ENCODE measurements at regions not wholly inside any gene's neighbourhood (a gene's known extent, or its start where the extent isn't known, plus 50 kb on each side); places are given as distances from the start of the nearest gene placed in this dataset.

DNA sequence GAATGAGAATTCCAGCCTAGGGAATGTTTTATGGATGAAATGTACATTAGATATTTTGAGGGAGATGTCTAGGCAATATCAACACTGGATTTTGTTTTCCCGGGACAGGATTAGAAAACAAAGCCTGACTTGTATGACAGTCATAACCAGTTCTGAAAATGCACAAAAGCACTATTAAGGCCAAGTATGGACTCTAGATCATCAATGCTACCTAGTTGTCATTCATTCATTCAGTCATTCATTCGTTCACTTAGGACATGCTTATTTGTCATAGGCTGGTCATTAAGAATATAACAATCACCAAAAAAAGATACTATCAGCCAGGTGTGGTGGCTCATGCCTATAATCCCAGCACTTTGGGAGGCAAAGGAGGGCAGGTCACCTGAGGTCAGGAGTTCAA is 511.2 kb downstream of the CMPK2 start:
- DNase-seq (ENCODE audit: low spot score): no peak

DNA sequence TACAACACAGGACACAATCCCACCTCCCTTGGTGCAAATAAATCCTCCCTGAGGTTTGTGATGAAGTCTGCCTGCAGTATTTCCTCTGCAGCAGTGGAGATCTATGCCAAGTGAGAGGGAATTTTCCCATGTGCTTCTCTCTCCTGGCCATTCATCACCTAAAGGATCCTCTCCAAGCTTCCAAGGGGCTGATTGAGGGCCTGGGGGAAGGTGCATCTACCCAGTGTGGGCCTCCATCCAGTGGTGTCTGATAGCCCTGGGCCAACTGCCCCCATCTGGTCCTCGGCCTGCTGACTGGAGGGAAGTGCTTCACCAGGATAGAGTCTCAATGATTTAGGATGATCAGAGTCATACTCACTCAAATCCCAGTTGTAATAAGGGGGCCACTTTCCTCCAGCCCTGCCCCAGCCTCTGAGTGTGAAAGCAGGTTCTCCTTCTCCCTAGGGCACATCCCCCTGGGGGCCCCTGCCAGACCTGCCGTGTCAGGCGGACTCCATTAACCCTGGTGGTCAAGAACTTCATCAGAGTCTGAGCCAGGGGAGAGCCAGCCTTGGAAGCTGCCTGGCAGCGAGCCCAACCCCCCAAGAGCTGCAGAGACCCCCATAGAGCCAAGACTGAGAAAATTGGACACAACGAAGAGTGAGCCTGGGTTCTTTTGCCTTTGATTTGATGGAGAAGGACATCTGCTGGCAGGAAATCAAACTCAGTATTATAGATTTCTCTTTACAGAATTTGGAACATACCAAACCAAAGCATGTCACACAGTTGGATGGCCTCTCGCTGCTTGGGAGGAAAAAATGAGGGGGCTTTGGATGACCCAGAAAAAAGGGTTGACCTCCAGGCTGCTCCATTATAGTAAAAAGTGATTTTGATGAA is 509.6 kb downstream of the CMPK2 start:
- no peak for DNase-seq (ENCODE audit: low spot score)

DNA sequence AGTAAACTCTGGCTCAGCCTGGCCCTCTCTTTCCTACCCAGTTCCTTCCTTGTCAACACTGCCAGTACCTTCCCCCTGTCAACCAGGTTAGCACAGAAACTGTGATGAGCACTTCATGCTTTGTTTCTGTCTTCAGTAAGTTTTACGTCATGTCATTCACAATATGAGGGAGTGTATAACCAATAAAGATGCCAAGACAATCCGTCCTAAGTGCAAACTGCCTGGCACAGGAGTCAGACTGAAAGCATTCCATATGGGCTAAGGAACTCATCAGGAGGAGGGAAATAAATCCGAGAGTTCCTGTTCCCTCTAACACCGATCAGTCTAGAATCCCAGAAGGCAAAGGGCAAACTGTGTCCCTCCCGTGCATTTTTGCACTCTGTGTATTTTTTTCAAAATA is 507.2 kb downstream of the CMPK2 start:
- no peak for DNase-seq (ENCODE audit: low spot score)

DNA sequence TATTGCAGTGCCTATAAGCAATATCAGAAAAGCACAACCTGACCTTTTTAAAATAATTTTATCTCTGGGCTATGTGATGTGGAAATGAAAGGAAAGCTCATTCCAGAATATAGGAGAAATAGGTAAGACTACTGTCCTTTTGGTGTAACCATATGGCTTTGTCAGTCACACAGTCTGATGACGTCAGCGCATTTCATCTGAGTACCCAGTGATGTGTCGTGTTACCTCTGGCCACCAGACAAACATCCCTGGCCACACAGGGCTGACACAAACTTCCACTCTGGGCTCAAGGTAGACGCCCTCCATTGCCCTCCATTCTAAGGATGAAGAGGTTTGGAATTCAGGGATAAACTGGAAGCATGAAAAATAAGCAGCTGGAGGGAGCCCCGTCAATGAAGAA is 506.7 kb downstream of the CMPK2 start:
- no peak for DNase-seq (ENCODE audit: low spot score)

DNA sequence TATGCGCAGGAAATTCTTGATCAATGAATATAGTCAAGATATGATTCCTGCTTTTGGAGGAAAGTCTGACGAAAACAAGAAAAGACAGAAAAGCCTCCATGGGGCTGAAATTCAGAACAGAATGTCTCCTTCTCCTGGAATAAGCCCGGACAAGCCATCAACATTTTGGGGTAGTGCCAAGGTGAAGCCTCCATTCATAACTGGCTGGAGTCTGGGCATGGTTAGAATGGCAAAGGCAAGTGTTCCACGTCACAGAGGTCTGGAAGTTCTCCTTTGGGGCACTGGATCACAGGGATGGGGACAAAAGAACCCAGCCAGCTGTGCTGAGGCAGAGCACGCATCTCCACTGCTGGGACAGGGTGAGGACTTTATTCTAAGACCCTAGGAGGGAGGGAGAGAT is 505.7 kb downstream of the CMPK2 start:
- DNase-seq (ENCODE audit: low spot score): no peak

DNA sequence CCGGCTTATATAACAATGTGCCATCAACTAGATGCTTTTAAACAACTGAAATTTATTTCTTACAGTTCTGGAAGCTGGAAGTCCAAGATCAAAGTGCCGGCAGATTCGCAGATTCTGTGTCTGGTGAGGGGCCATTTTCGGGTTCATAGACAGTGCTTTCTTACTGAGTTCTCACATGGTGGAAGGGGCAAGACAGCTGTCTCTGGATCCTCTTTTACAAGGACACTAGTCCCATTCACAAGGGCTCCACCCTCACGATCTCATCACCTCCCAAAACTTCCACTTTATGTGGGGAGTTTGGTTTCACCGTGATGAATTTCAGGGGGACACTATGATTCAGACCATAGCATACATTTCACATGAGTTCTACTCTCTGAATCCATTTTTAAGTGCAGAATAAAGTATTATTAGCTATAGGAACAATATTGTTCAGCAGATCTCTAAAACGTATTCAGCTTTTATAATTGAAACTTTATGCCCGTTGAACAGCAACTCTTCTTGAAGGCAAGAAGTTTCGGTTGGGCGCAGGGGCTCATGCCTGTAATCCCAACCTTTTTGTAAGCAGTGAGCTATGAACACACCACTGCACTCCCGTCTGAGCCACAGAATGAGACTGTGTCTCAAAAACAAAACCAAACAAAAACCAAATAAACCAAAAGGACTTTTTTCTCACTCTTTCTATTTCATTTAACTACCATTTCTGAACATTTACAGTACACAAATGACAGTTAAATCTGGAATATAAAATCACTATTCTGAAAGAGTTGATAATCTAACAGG is 502.8 kb downstream of the CMPK2 start:
- no peak for DNase-seq (ENCODE audit: low spot score)

DNA sequence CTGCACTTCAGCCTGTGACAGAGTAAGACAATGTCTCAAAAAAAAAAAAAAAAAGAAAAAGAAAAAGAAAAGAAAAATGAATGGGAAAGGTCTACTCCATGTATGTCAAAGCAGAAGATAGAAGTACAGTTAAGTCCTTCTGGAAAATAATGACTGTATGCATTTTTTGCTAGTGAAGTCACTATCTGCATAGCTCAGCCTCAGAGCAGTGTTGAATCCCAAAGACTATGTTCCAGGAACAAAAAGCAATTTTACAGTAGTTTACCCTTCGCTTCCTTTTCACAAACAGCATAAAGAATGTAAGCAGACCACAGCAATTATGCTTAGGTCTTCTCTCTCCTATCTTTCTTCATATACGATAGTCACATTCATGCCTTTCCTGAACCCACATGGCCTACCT is 497.4 kb downstream of the CMPK2 start:
- DNase-seq (ENCODE audit: low spot score): no peak

DNA sequence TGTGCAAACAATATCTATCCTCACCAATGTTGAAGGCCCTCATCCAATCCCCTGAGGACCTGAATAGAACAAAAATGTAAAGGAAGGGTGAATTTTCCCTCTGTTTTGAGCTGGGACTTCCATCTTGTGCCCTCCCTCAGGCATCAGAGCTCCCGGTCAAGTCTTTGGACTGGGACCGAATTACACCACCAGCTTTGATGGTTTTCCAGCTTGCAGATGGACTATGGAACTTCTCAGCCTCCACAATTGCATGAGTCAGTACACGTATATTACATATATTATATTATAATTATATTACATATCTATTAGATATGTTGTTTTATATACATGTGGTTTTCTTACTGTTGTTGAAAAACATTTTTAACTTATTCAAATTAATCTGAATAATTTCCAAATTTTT is 496.4 kb downstream of the CMPK2 start:
- no peak for DNase-seq (ENCODE audit: low spot score)

DNA sequence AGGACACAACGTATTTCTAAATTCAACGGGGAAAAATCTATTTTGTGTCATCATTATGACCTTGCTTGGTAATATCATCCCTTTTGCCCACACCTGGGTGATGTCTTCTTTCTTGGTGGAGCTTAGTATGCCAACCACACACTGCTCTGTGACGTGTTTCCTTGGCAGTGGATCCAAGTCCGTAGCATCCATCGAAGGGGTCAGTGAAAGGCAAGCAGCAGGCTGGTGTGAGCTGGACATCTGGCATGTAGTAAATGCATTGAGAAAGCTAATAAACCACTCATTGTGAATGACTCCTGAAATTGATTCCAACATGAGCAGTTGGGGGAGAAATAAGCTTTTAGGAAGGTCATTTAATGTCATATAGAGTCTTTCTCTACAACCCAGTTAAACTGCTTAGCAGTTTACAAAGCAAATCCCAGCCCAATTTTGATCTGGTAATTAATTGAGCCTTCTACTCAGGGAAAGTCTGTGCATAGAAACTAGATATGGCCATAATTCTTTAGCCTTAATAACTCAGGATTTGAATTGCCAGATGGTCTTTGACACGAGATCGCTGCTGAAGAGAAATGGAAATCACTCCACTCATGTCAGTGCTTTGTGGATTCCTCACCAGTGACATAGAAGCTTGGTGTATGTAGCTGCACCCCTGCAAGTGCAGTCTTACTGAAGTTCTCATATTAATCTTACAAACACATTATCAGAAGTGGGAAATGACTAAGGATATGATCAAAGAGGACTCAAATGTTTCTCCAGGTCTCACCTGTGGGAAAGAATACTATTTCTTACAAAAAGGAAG is 494.8 kb downstream of the CMPK2 start:
- DNase-seq (ENCODE audit: low spot score): no peak

DNA sequence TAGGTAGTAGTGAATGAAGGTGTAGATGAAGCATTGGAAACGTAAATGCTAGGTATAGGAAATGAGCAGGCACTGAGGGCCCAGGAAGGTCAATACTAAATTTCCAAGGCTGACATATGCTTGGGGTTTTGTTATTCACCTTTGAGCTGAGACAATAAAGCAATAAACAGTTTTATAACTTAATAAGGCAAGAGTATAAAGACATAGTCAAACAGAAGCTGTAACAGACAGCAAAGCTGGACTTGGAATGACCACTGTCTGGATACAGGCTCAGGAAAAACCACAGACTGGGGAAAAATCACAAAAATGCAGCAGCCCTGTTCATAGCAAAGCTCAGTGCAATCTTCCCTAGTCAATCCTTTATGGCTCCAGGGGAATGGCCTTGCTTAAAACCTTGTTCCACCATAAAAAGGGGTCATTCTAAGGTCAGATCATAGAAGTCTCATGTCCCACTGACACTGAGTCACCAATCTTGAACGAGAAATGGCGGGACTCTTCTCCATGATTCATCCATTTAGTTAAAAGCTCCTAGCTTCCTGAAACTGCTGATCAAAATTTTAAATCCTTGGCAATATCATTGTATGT is 493.3 kb downstream of the CMPK2 start:
- no peak for DNase-seq (ENCODE audit: low spot score)

DNA sequence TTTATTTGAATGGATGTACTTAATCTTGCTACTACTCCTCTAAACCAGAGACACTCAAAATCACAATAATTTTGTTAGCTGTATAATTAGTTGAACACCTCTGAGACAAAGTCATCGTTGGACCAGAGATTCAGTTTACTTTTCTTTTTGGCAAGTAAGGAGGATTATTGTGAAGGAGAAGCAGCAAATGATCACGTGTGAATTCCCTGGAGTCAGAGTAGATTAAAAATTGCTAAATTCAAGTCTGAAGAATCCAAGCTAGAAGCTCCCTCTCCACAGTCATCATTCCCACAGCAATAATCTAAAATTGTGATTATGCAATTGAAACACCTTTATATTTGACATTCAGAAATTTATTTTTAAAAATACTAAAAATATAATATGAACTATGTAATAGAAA is 484.4 kb downstream of the CMPK2 start:
- no peak for DNase-seq (ENCODE audit: low spot score)

DNA sequence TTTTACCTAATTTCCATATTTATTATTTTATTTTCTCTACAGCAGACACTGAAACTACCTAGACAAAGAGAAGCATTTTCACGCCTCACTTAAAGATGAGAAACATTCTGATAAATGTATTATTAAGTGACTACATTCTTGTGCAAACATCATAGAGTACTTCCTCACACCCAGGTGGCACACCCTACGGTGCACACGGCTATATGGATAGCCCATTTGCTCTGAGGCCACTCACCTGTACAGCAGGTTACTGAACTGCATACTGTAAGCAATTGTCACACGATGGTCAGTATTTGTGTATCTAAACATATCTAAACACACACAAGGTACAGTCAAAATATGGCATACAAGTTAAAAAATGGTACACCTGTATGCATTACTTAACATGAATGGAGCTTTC is 481.4 kb downstream of the CMPK2 start:
- DNase-seq (ENCODE audit: low spot score): no peak

DNA sequence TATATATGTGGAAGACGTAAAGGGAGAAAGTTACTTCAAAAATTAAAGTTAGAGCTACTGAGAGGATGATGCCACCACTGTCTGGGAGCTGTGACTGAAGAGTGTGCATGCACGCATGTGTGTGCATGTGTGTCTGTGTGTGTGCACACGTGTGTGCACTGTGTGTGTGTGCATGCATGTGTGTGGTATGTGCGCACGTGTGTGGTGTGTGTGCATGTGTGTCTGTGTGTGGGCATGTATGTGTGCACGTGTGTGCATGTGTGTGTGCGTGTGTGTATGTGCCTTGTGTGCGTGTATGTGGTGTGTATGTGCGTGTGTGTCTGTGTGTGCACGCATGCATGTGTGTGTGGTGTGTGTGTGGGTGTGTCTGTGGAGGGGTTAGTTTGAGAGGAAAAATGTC is 473.4 kb downstream of the CMPK2 start:
- no peak for DNase-seq (ENCODE audit: low spot score)

DNA sequence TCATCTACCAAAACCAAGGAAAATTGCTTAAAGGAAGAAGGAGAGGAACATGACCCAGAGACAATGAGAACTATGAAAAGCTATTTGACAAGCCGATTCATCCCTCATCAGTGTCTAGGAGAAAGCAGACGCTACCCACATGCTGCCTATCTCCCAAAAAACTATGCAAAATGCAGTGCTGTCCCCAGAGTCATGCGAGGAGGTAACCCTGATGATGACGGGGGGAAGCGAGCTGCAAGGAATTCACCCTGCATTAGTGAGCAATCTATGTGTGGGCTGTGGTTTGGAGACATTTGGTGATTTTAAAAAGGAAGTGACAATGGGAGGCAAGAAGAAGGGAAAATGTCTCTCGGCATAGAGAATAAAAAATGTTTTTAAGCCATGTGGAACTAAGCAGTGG is 472.7 kb downstream of the CMPK2 start:
- no peak for DNase-seq (ENCODE audit: low spot score)

DNA sequence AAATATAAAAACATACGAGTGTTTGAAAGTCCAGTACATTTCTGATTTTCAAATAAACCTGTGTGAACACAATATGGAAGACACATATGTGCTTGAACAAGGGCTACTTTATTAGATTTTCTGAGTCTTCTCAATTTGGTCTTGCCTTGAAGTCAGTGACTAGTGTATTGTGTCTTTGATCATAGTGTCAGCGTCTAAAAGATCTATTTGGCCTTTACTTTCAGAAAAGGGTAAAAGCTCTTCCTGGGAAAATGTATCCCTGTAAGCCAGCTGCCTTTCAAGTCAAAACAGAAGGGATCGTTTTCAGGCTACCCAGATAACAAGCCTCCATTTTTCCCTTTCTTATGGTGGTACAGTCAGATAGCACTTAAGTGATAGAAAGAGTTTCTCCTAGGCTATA is 471.9 kb downstream of the CMPK2 start:
- DNase-seq (ENCODE audit: low spot score): no peak

DNA sequence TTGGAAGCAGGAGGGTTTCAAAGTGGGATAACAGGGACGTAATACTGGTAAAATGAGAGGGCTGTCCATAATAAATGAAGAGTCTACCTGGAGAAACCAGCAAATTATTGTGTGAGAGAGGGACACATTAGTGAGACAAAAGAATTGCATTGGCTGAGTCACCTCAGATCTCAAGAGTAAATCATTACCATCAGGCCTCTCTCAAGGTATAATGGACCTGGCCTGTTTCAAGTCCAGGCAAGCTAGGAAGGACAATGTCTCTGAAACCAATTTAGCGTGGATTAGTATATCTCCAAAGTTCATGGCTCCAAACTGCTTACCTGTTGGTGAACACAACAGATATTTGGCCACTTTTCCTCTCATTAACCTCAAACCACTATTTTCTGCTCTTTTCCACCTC is 471.4 kb downstream of the CMPK2 start:
- DNase-seq (ENCODE audit: low spot score): no peak

DNA sequence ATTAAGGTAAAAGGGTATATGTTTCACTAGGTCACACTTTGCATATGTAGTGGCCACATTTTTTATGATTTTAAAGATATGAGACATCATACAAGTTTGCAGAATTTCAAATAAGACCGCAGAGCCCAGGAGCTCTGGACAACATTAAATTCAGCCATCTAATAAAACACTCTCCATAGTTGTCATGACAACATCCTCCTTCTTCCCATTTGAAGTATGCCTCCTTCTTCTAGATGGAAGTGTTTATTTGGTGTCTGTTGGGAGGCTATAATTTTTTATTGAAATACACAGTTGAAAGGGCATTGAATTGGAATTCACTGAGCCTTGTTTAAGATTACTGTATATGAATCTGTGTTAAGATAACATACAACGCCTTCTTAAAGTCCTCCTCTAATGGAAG is 467.3 kb downstream of the CMPK2 start:
- DNase-seq (ENCODE audit: low spot score): no peak

DNA sequence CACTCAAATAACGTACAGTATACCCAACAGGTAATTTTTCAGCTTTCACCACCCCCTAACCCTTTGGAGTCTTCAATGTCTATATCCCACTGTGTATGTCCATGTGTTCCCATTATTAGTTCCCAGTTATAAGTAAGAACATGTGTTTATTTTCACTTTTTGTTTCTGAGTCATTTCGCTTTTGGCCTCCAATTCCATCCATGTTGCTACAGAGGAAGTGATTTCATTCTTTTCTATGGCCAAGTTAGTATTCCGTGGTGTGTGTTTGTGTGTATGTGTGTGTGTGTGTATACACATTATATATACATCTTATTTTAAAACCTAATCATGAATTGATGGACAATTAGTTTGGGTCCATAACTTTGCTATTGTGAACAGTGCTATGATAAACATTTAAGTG is 464.4 kb downstream of the CMPK2 start:
- no peak for DNase-seq (ENCODE audit: low spot score)

DNA sequence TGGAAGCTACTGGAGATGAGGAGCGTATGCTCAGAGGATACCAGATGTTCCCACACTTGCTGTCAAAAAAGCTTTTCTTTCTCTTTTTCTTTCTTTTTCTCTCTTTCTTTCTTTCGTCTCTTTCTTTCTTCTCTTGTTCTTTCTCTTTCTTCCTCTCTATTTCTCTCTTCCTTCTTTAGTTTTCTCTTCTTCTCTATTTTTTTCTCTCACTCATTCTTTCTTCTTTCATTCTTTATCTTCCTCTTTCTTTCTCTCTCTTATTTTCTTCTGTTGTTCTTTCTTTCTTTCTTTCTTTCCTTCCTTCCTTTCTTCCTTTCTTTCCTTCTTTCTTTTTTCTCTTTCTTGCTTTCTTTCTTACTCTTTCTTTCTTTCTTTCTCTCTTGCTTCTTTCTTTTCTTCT is 457.6 kb downstream of the CMPK2 start:
- no peak for DNase-seq (ENCODE audit: low spot score)

DNA sequence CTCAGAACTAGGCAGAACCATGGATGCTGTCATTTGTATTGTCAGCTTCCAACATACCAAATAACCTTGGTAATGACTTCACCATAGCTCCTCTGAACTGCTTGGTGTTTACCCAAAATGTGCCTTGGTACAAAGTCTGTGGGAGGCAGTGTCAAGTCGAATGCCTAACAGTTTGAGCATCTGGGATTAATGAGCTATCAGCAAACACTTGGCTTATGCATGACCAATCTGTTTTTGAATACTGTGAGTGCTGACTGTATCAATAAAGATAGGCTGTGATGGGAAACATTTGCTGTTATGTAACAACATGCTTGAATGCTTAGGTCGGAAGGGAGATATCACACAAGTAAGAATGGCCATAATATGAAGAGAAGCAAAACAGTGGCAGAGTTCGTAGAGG is 455.4 kb downstream of the CMPK2 start:
- no peak for DNase-seq (ENCODE audit: low spot score)

DNA sequence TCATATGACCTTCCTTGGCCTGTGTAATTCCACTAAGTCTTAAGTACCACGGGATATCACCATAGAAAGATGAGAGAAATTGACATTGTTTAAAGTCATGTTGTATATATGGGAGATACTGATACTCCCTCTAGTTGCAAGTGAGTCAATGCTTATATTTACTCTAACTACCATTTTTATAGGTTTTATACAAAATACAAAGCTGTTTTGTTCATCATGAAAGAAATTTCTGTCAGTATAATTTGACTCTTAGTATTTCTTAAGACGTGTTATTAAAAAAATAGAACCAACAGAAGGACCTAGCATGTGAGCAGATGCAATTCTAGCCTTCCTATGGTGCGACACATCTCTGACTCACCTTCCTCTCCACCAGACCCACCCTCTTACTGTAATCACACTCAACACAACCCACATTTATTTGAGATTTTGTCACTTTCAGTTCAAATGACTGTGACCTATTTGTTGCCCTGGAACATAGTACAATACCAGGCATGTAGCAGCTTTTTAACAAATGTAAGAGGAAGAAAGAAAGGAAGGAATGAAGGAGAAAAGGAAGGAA is 453.1 kb downstream of the CMPK2 start:
- DNase-seq (ENCODE audit: low spot score): no peak

DNA sequence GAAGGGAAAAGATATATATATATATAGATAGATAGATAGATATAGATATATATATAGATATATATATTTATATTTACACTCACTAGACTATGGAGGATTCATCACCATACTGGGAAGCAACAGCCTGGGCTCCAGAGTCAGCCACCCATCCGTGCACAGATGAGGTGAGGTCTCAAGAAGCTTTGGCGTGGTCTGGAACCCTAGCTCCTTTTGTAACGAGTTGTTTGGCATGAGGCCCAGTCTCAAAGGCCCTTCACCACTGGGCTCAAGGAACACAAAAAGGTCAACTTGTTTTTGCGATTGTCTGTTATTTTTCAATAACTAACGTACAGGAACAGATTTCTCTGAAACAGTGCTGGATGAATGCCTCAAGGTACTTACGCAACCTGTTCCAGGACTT is 448.7 kb downstream of the CMPK2 start:
- DNase-seq (ENCODE audit: low spot score): no peak

Data from iPS-NIHi11 (cell line).